ENCODE measurements at regions not wholly inside any gene's neighbourhood (a gene's known extent, or its start where the extent isn't known, plus 50 kb on each side); places are given as distances from the start of the nearest gene placed in this dataset.

DNA sequence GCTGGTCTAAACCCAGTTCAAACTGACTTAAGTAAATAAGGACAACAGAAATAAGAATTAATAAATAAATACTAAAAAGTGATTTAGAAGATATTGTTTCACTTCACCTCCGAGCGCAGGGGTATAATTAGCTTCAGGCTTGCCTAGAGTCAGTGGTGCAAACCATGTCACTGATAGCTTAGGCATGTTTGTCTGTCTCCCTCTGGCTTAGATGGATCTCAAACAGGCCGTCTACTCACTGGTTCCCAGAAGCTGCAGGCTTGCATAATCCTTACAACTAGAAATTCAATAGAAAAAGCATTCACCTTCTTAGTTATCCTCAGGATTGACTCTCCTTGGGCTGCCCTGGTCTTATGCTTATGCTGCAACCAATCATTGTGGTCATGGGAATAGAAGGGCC, 629.8 kb upstream of the WWC1 start:
- TF ChIP-seq ZBTB21 (CRISPR knock-in tag; IDR thresholded peaks at IDR 0.05; ENCODE audit: borderline replicate concordance) (no peak), FOXP1 (CRISPR knock-in tag; IDR thresholded peaks at IDR 0.05; ENCODE audit: borderline replicate concordance) (no peak), TEAD1 (CRISPR knock-in tag; IDR thresholded peaks at IDR 0.05) (no peak), ATF6 (CRISPR knock-in tag; IDR thresholded peaks at IDR 0.05) (no peak)
- TF ChIP-seq, protein P1, sequence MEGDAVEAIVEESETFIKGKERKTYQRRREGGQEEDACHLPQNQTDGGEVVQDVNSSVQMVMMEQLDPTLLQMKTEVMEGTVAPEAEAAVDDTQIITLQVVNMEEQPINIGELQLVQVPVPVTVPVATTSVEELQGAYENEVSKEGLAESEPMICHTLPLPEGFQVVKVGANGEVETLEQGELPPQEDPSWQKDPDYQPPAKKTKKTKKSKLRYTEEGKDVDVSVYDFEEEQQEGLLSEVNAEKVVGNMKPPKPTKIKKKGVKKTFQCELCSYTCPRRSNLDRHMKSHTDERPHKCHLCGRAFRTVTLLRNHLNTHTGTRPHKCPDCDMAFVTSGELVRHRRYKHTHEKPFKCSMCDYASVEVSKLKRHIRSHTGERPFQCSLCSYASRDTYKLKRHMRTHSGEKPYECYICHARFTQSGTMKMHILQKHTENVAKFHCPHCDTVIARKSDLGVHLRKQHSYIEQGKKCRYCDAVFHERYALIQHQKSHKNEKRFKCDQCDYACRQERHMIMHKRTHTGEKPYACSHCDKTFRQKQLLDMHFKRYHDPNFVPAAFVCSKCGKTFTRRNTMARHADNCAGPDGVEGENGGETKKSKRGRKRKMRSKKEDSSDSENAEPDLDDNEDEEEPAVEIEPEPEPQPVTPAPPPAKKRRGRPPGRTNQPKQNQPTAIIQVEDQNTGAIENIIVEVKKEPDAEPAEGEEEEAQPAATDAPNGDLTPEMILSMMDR (IDR thresholded peaks at IDR 0.05): no peak
- TF ChIP-seq, protein P2, sequence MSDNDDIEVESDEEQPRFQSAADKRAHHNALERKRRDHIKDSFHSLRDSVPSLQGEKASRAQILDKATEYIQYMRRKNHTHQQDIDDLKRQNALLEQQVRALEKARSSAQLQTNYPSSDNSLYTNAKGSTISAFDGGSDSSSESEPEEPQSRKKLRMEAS (CRISPR knock-in tag; IDR thresholded peaks at IDR 0.05): no peak
